ENCODE measurements at regions not wholly inside any gene's neighbourhood (a gene's known extent, or its start where the extent isn't known, plus 50 kb on each side); places are given as distances from the start of the nearest gene placed in this dataset.

- TF ChIP-seq GATA2 (IDR thresholded peaks at IDR 0.05; ENCODE audit: low read depth, low read length) (no peak), GATA3 (IDR thresholded peaks at IDR 0.05; ENCODE audit: low read depth, low read length) (no peak)
Observed at GRCh38 chr4:30802622-30803323, 82.6 kb downstream of the PCDH7 start.

Measured in SH-SY5Y (cell line).